ENCODE measurements at regions not wholly inside any gene's neighbourhood (a gene's known extent, or its start where the extent isn't known, plus 50 kb on each side); places are given as distances from the start of the nearest gene placed in this dataset.

- no peaks in the 10 kb centered on the region for H3K79me2 ChIP-seq (ENCODE audit: insufficient read depth, low read length)
- H4K20me1 ChIP-seq (ENCODE audit: control insufficient read depth, insufficient read depth, insufficient read length) = no peaks in the 10 kb centered on the region
- H3K23me2 ChIP-seq (ENCODE audit: insufficient read length, low read depth, low read length, poor library complexity, severe bottlenecking) = no peaks in the 10 kb centered on the region
- no peak overlapping the region for H3K18ac ChIP-seq (ENCODE audit: insufficient read length, low read depth, low read length)
- TF ChIP-seq CTCF (conservative IDR thresholded peaks at IDR 0.05) = no peak
- H3K23ac ChIP-seq (ENCODE audit: insufficient read length, low read depth, low read length) = no peak overlapping the region
- no peak overlapping the region for H3K4me2 ChIP-seq (ENCODE audit: insufficient read depth, insufficient read length, low read length)
- Mint-ChIP-seq H3K4me3 (no peak overlapping the region), H3K4me1 (peaks cover 6 to 12% of the 10 kb centered on the region in 2 experiments), H3K27me3 (ENCODE audit: low read depth) (no peaks in the 10 kb centered on the region), H3K27ac (peak overlapping the region in 1 of 3 experiments; percentile 28; a peak in 1 of 7 replicates), H3K36me3 (ENCODE audit: insufficient read depth in 1 of 3, low read depth in 3 of 3) (peaks cover 0 to 5% (median 3%) of the 10 kb centered on the region in 3 experiments; a peak in 4 of 7 replicates), H3K9me3 (peaks cover 8 to 9% of the 10 kb centered on the region in 2 experiments; a peak in 3 of 5 replicates)
- peaks cover 3% of the 10 kb centered on the region; the same call in 1 of the 2 replicates for H3K4me1 ChIP-seq (ENCODE audit: insufficient read depth, low read length)
- H3K79me1 ChIP-seq (ENCODE audit: insufficient read depth, low read depth, low read length, poor library complexity, severe bottlenecking) = no peaks in the 10 kb centered on the region
- H3T11ph ChIP-seq (ENCODE audit: low read length) = no peak overlapping the region
- no peak overlapping the region for H3K4ac ChIP-seq (ENCODE audit: low read depth, low read length)
- no peak overlapping the region for H4K91ac ChIP-seq (ENCODE audit: insufficient read length, low read depth, low read length)
- no peak overlapping the region for H2AFZ ChIP-seq (ENCODE audit: low read length)
- H3K9me3 ChIP-seq (ENCODE audit: control insufficient read depth, low read depth, low read length) = no peaks in the 10 kb centered on the region
- no peak overlapping the region for H4K5ac ChIP-seq (ENCODE audit: insufficient read length, low read depth, low read length)
- no peak overlapping the region for H4K8ac ChIP-seq (replicated peaks; ENCODE audit: insufficient read length, low read depth, low read length)
- H2BK120ac ChIP-seq (ENCODE audit: low read depth, low read length, poor library complexity, severe bottlenecking) = no peak overlapping the region
- H2BK12ac ChIP-seq (ENCODE audit: insufficient read length, low read depth, low read length) = no peak overlapping the region
- H3K27ac ChIP-seq (ENCODE audit: insufficient read length, low read depth, low read length) = no peak overlapping the region
- no peak overlapping the region for H3K14ac ChIP-seq (ENCODE audit: insufficient read depth, low read length)
- H3K27me3 ChIP-seq (ENCODE audit: insufficient read depth, low read length) = no peaks in the 10 kb centered on the region
- H2BK20ac ChIP-seq (ENCODE audit: low read depth, low read length, poor library complexity, severe bottlenecking) = no peak overlapping the region
- no peak overlapping the region for H3K56ac ChIP-seq (ENCODE audit: insufficient read length, low read depth, low read length)
- no peak for DNase-seq
- no CpG with 5 or more reads among the region's 2 CpGs for WGBS (ENCODE audit: extremely low coverage, insufficient read length, low lambda C conversion rate)
- H2BK5ac ChIP-seq (ENCODE audit: insufficient read length, low read length) = no peak overlapping the region
- H2BK15ac ChIP-seq (ENCODE audit: low read depth, low read length) = no peak overlapping the region
- no peak overlapping the region for H3K9ac ChIP-seq (ENCODE audit: extremely low read depth, insufficient read length, low read length)
- no peak overlapping the region for H2AK5ac ChIP-seq (ENCODE audit: insufficient read length, low read length)
Measured at GRCh38 chr5:63205976-63206375, 627.4 kb downstream of the LRRC70 start.

Measured in H9 (cell line).